GM12873 (cell line): ENCODE measurements at regions not wholly inside any gene's neighbourhood (a gene's known extent, or its start where the extent isn't known, plus 50 kb on each side); places are given as distances from the start of the nearest gene placed in this dataset.
A peak's percentile ranks its signal among the peaks of the same experiment; 100 is the strongest.

Source experiments
- TF ChIP-seq, protein P1 (sequence below): IDR thresholded peaks from 2 replicates; pipeline ENCODE4 v1.5.1; 2012; ENCODE audit warnings: low read depth, mild to moderate bottlenecking, moderate library complexity, low read length, control low read depth; ENCODE audit not compliant: insufficient read depth; ENCODE audit errors: missing control alignments

DNA sequence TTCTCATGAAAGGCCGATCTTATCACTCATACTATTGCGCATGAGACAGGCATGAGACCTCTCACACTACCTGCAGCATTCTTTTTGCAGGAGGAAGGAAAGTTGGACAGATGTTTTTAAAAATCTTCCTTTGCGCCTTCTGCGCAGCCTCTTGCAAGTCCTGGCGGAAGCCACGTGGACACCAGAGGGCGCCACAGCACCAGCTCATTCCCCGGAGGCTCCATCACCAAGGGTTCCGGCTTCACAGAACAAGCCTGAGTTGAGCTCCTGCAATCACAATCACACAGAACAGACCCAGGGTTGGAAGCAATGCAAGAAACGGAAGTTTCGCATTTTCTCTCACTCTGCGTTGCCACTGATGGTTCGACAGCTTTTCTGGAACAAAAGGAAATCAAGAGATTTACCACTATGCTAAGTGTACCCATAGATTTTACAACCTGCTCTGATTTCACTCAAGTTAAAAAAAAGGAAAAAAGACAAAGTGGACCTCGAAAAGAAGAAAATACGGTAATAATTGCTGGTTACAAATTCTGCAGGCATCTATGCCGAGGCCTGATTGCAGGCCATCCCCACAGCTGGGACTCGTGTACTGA, 304.7 kb upstream of the MSX2 start:
- TF ChIP-seq, protein P1, sequence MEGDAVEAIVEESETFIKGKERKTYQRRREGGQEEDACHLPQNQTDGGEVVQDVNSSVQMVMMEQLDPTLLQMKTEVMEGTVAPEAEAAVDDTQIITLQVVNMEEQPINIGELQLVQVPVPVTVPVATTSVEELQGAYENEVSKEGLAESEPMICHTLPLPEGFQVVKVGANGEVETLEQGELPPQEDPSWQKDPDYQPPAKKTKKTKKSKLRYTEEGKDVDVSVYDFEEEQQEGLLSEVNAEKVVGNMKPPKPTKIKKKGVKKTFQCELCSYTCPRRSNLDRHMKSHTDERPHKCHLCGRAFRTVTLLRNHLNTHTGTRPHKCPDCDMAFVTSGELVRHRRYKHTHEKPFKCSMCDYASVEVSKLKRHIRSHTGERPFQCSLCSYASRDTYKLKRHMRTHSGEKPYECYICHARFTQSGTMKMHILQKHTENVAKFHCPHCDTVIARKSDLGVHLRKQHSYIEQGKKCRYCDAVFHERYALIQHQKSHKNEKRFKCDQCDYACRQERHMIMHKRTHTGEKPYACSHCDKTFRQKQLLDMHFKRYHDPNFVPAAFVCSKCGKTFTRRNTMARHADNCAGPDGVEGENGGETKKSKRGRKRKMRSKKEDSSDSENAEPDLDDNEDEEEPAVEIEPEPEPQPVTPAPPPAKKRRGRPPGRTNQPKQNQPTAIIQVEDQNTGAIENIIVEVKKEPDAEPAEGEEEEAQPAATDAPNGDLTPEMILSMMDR = peak; percentile 94

DNA sequence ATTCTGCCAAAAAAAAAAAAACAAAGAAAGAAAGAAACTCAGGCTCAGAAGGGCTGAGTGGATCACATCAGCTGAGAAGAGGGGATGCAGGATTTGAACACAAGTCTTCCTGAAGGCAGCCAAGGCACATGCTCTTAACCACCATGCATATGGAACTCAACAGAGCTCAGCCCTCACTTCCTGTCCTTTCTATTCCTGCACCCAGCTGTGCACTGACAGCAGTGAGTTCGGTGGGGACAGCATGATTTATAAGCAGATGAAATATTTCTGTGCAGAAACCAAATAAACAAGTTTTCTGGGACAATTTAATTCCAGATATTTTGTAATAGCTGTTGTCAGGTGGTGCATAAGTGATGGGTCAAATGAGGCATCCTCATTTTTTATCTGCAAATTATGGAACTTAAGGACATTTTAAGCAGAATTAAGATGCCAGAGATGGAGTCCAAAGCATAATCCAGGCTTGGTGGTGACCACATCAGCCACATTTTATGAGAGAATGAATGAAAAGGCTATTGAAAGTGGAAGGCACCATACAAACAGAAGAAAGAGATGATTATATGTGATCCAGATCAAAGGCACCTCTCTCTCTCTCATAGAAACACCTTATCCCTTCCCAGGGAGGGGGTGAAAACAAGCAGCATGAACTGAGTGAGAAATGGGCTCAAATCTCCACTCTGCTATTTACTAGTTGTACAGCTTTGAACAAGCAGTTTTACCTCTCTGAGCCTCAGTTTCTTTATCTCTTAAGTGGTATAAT, 303.6 kb upstream of the MSX2 start:
- TF ChIP-seq, protein P1 = no peak

DNA sequence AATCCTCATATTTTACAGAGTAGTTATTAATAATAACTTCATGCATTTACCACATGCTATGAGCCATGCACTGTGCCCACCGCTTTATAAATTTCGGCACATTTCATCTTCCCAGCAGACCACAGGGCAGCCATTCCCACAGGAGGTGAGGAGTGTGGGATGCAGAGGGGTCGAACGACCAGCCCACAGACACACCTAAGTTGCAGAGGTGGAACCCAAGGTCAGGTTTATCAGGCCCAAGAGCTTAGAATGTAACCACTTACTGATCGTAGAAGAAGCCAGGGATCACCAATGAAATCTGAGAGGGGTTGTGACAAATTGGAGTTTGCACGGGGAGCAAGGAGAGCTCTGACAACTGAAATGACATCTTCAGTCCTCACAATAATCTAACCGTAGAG, 303.0 kb upstream of the MSX2 start:
- TF ChIP-seq, protein P1 = no peak

DNA sequence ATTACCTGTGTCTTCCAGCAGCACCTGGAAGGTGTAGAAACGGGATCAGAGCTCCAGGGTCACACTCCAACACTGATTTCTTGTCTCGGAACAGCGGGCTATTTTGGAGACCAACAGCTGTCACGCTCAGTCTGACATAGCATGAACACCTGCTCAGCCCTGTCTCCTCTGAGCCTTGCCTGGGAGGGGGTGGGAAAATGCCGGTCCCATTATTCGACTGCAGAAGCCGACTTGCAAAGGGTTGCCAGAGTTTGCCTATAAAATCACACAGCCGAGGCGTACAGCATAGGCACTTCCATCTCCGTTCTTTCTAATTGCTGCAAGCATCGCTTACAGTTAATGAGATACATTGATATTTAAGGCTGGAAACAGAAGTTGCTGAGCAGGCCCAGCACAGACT, 300.8 kb upstream of the MSX2 start:
- TF ChIP-seq, protein P1 = no peak

DNA sequence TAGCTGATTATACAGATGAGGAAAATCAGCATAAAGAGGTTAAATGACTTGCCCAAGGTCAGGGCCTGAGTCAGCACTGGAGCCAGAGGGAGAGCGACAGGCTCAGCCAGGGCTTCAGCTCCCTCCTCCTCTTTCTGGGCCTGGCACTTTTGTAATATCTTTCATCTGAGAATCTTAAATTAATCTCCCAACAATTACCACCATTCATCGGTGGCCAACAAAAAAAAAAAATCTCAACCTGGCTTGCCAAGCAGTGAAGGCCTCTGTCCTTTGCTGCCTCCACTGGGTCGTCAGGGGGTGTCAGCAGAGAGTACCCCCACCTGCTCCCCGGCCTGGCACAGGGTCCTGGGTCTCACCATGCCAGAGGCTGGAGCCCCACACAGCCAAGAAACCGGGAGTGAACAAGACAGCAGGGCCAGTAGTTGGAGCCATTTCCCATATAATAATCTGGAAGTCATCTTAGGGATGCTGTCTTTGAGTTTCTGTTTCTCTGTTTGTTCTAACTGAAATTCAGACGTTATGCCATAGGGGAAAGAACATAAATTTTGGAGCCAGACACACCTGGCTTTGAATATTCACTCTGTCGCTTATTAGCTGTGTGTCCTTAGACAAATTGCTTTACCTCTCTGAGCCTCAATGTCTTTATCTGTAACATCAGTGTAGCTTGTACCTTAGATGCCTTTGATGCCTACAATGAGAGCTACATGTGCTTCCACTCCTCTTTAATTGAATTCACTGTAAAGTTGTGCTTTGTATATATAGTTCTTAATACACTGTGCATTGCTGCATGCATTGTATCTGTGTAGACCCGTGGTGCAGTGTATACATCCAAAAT, 299.9 kb upstream of the MSX2 start:
- TF ChIP-seq, protein P1 = no peak

DNA sequence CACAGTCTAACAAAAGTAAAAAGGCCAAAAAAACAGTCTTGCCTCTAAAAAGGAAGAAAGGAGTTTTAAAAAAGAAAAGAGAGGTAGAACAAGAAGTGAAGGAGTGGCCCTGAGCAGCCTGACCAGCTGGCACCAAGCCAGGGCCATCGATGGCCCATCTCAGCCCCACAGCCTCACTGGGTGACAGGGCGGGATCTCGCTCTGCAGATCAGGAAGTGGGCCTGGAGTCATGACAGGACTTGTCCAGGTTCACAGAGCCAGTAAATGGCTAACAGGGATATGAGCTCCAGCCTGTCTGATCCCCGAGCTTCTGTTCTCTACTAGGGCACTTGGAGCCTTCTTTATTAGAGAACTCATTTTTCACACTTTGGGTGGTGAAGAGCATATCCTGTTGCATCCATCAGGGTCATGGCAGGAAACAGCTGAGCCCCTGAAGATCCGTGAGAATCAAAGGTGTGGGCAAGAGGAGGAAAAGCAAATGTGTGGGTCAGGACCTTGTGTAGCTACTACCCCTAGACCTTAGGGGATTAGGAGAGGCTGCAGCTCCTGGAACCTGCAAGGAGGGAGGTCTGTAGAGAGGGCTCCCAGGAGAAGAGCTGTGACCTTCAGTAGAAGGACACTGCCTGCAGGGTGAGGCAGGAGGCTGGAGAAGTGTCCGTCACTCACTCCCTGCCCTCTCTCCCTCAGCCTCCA, 299.0 kb upstream of the MSX2 start:
- TF ChIP-seq, protein P1 = no peak

DNA sequence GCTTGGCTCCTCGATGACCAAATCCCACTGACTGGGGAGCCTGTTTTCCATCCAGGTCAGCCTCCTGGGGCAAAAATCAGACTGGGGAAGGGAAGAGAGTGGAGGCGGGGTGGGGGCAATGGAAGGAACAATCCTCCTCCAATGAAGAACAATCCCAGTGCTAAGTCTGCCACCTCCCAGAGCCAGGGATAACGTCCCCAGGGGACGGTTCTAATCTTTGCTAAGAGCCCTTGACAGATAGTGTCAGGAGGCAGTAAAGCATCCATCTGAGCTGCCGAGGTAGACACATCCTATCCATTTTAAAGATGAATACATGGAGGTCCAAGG, 298.5 kb upstream of the MSX2 start:
- TF ChIP-seq, protein P1 = no peak
